ENCODE measurements at regions not wholly inside any gene's neighbourhood (a gene's known extent, or its start where the extent isn't known, plus 50 kb on each side); places are given as distances from the start of the nearest gene placed in this dataset.

DNA sequence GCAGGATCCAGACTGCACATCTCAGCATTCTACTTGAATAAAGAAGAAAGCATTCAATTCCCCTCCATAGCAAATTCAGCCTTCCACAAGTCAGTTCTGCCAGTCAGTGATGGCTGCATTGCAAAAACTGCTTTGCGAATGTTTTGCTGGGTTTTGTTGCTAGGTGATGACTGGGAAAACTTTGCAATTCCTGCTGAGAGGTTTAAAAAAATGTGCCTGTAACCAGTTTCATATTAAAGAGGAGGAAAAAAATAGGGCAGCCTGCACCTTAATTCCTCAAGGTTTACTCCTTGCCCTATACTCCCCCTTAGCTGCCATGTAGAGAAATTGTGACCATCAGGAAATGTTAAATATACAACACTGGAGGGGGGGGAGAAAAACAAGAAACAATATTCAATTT, 225.6 kb upstream of the ATP11B start:
- no peaks in the 10 kb centered on the region for H3K36me3 ChIP-seq (ENCODE audit: control insufficient read depth, insufficient read depth, low read length)
- no peaks in the 10 kb centered on the region for H3K27me3 ChIP-seq (replicated peaks; ENCODE audit: control insufficient read depth, insufficient read depth, low read length)
- TF ChIP-seq, protein P1, sequence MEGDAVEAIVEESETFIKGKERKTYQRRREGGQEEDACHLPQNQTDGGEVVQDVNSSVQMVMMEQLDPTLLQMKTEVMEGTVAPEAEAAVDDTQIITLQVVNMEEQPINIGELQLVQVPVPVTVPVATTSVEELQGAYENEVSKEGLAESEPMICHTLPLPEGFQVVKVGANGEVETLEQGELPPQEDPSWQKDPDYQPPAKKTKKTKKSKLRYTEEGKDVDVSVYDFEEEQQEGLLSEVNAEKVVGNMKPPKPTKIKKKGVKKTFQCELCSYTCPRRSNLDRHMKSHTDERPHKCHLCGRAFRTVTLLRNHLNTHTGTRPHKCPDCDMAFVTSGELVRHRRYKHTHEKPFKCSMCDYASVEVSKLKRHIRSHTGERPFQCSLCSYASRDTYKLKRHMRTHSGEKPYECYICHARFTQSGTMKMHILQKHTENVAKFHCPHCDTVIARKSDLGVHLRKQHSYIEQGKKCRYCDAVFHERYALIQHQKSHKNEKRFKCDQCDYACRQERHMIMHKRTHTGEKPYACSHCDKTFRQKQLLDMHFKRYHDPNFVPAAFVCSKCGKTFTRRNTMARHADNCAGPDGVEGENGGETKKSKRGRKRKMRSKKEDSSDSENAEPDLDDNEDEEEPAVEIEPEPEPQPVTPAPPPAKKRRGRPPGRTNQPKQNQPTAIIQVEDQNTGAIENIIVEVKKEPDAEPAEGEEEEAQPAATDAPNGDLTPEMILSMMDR (IDR thresholded peaks at IDR 0.05; ENCODE audit: insufficient read depth, low read length, poor library complexity, severe bottlenecking): no peak
- no peak for DNase-seq (ENCODE audit: extremely low read depth, insufficient read length)
- H3K4me3 ChIP-seq (replicated peaks; ENCODE audit: low read depth, low read length): no peak overlapping the region

DNA sequence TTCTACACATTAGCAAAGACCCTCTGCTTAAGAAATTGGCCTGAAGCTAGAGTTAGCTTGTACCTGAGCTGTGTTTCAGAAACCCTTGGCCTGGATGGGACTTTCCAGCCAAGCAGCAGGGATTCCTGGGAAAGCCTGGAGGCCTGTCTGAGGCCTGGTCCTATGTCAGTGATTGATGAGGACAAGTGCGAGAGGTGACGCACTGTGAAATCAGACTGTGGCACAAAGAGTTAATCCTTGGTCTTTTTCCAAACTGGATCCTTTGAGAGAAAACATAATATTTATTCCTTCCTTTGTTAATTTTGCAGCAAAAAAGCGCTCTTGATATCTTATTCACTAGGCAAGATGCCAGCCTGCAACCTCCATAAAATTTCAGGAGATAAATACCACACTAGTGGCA, 225.0 kb upstream of the ATP11B start:
- H3K27me3 ChIP-seq (replicated peaks; ENCODE audit: control insufficient read depth, insufficient read depth, low read length): no peaks in the 10 kb centered on the region
- TF ChIP-seq, protein P1 (IDR thresholded peaks at IDR 0.05; ENCODE audit: insufficient read depth, low read length, poor library complexity, severe bottlenecking): no peak
- H3K4me3 ChIP-seq (replicated peaks; ENCODE audit: low read depth, low read length): no peak overlapping the region
- no peaks in the 10 kb centered on the region for H3K36me3 ChIP-seq (ENCODE audit: control insufficient read depth, insufficient read depth, low read length)
- DNase-seq (ENCODE audit: extremely low read depth, insufficient read length): no peak

DNA sequence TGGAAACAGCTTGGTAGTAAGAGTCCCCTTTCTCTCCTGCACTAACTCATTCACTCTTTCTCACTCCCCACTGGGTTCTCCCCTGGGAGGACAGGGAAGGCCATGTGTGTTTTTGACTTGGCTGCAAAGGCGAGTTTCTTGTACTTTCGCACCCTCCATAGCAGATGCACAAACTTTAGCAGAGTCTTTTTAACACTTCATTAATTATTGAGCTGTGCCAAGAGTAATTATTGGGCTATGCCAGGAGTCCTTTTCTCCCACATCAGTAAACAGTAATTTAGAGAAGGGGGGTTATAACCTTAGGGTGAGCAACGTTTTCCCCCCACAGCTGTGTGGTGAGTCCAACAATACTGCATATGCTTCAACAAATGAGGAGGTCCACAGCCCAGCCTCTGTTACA, 224.4 kb upstream of the ATP11B start:
- TF ChIP-seq, protein P1 (IDR thresholded peaks at IDR 0.05; ENCODE audit: insufficient read depth, low read length, poor library complexity, severe bottlenecking): no peak
- Histone ChIP-seq H3K4me3 (replicated peaks; ENCODE audit: low read depth, low read length) (no peak overlapping the region), H3K36me3 (ENCODE audit: control insufficient read depth, insufficient read depth, low read length) (no peaks in the 10 kb centered on the region), H3K27me3 (replicated peaks; ENCODE audit: control insufficient read depth, insufficient read depth, low read length) (no peaks in the 10 kb centered on the region)
- DNase-seq (ENCODE audit: extremely low read depth, insufficient read length): no peak

DNA sequence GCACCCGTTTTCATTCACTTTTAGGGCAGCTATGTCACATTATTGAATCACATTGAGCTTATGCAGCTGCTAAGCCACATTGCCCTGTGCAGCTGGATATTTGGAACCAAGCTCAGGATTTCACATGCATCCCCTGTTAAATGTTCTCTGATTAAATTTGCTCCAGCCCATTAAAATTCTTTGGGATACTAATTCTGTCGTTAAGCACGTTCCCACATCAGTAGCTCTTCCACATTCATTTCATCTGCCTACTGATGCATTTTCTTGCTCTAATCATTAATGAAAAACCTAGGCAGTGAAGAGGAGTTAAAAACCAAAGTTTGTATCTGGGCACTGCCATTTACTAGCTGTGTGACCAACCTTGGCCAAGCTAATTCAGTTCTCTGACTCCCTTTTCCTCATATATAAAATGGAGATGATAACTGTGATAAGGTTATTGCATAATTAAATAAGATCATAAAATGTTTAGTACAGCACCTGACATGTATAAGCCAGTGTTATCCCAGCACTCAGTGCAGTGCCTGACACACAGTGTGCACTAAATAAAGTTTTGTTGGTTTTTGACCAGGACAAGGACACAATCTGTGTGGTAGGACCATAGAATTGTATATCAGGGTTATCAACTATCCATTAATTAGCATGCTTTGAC, 222.2 kb upstream of the ATP11B start:
- TF ChIP-seq, protein P1 (IDR thresholded peaks at IDR 0.05; ENCODE audit: insufficient read depth, low read length, poor library complexity, severe bottlenecking): no peak
- Histone ChIP-seq H3K27me3 (replicated peaks; ENCODE audit: control insufficient read depth, insufficient read depth, low read length) (no peaks in the 10 kb centered on the region), H3K4me3 (replicated peaks; ENCODE audit: low read depth, low read length) (no peak overlapping the region), H3K36me3 (ENCODE audit: control insufficient read depth, insufficient read depth, low read length) (no peaks in the 10 kb centered on the region)
- no peak for DNase-seq (ENCODE audit: extremely low read depth, insufficient read length)

DNA sequence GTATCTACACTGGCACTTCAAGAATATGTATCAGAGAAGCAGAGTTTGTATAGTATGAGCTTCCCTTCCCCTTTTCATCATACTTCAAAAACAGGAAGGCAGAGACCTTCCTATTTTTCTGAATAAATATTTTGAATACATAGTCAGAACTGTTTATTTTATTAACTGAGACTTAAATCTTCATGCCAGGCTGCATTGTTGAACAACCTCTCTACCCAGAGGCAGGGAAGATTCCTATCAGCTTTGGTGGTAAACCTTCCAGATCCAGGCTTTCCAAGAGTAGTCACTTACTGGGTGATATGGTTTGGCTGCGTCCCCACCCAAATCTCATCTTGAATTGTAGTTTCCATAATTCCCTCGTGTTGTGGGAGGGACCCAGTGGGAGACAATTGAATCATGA, 217.4 kb upstream of the ATP11B start:
- Histone ChIP-seq H3K27me3 (replicated peaks; ENCODE audit: control insufficient read depth, insufficient read depth, low read length) (no peaks in the 10 kb centered on the region), H3K36me3 (ENCODE audit: control insufficient read depth, insufficient read depth, low read length) (no peaks in the 10 kb centered on the region), H3K4me3 (replicated peaks; ENCODE audit: low read depth, low read length) (no peak overlapping the region)
- TF ChIP-seq, protein P1 (IDR thresholded peaks at IDR 0.05; ENCODE audit: insufficient read depth, low read length, poor library complexity, severe bottlenecking): no peak
- DNase-seq (ENCODE audit: extremely low read depth, insufficient read length): no peak

DNA sequence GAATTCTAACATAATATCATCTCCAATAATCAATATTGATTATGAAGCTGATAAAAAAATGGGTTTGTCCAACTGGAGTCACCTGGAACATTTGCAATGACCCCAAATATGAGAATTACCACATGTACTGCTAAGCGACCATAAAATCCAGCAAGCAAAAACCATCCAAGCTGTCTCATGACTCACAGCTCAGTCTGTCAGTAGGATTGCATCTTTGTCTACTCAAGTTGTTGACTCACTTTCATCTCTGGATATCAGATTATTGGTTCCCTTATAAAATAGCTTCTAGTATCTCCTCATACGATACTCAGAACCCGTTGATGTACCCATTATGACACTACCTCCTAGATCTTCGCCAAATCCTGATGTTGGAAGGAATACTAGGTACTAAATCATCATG, 209.8 kb upstream of the ATP11B start:
- Histone ChIP-seq H3K27me3 (replicated peaks; ENCODE audit: control insufficient read depth, insufficient read depth, low read length) (no peaks in the 10 kb centered on the region), H3K36me3 (ENCODE audit: control insufficient read depth, insufficient read depth, low read length) (no peaks in the 10 kb centered on the region), H3K4me3 (replicated peaks; ENCODE audit: low read depth, low read length) (no peak overlapping the region)
- DNase-seq (ENCODE audit: extremely low read depth, insufficient read length): no peak
- TF ChIP-seq, protein P1 (IDR thresholded peaks at IDR 0.05; ENCODE audit: insufficient read depth, low read length, poor library complexity, severe bottlenecking): no peak
